ENCODE measurements at regions not wholly inside any gene's neighbourhood (a gene's known extent, or its start where the extent isn't known, plus 50 kb on each side); places are given as distances from the start of the nearest gene placed in this dataset.

DNA sequence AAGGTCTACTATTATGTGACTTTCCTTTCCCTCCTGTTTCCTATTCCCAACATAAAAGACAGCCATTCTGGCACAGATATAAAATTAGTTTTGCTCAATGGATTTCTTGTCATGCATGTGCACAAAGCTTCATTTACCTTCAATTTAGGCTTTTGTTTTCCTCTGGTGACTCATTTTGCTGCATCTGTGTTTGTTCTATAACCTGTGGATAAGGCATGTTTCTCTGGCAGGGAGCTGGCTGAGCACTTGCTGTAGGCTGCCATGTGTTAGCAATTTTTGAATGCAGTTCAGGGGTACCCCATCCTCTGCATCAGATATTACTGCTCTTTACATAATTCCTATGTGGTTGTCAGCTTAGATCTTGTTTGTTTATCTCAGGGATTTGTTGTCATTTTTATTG lies 202.8 kb upstream of the GRID2 start:
- no peaks in the 10 kb centered on the region for H3K4me1 ChIP-seq (ENCODE audit: control insufficient read depth in 4 of 4, insufficient read depth in 4 of 4, low read length in 3 of 4)
- H3K4me3 ChIP-seq (ENCODE audit: low read depth in 1 of 3, low read length in 3 of 3), result no peak overlapping the region
- no peak for DNase-seq (ENCODE audit: low spot score)
- TF ChIP-seq HNF4G (IDR thresholded peaks at IDR 0.05) (no peak), HNF4A (conservative IDR thresholded peaks at IDR 0.05) (no peak), SP1 (IDR thresholded peaks at IDR 0.05) (no peak), RAD21 (IDR thresholded peaks at IDR 0.05) (no peak), EGR1 (IDR thresholded peaks at IDR 0.05; ENCODE audit: low read depth in 2 of 2) (no peak), TAF1 (conservative IDR thresholded peaks at IDR 0.05) (no peak), NR2F2 (IDR thresholded peaks at IDR 0.05) (no peak), YY1 (IDR thresholded peaks at IDR 0.05) (no peak), FOXA1 (IDR thresholded peaks at IDR 0.05) (no peak), GABPA (IDR thresholded peaks at IDR 0.05 in 1 of 2, conservative IDR thresholded peaks at IDR 0.05 in 1 of 2) (no peak), FOXA2 (IDR thresholded peaks at IDR 0.05) (no peak)
- TF ChIP-seq, protein P1, sequence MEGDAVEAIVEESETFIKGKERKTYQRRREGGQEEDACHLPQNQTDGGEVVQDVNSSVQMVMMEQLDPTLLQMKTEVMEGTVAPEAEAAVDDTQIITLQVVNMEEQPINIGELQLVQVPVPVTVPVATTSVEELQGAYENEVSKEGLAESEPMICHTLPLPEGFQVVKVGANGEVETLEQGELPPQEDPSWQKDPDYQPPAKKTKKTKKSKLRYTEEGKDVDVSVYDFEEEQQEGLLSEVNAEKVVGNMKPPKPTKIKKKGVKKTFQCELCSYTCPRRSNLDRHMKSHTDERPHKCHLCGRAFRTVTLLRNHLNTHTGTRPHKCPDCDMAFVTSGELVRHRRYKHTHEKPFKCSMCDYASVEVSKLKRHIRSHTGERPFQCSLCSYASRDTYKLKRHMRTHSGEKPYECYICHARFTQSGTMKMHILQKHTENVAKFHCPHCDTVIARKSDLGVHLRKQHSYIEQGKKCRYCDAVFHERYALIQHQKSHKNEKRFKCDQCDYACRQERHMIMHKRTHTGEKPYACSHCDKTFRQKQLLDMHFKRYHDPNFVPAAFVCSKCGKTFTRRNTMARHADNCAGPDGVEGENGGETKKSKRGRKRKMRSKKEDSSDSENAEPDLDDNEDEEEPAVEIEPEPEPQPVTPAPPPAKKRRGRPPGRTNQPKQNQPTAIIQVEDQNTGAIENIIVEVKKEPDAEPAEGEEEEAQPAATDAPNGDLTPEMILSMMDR (IDR thresholded peaks at IDR 0.05; ENCODE audit: low read depth, low read length, missing input control), result no peak
- TF ChIP-seq, protein P2, sequence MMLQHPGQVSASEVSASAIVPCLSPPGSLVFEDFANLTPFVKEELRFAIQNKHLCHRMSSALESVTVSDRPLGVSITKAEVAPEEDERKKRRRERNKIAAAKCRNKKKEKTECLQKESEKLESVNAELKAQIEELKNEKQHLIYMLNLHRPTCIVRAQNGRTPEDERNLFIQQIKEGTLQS (IDR thresholded peaks at IDR 0.05), result no peak
- TF ChIP-seq, protein P3, sequence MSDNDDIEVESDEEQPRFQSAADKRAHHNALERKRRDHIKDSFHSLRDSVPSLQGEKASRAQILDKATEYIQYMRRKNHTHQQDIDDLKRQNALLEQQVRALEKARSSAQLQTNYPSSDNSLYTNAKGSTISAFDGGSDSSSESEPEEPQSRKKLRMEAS (IDR thresholded peaks at IDR 0.05), result no peak
- no peak overlapping the region for H3K9ac ChIP-seq (ENCODE audit: low read depth in 1 of 2, low read length in 2 of 2)
- H3K36me3 ChIP-seq (ENCODE audit: control insufficient read depth in 4 of 4, insufficient read depth in 3 of 4, low read depth in 1 of 4, low read length in 3 of 4), result no peaks in the 10 kb centered on the region
- no peaks in the 10 kb centered on the region for H3K27me3 ChIP-seq (ENCODE audit: control insufficient read depth in 4 of 4, insufficient read depth in 4 of 4, low read length in 3 of 4)
- no peak overlapping the region for H3K27ac ChIP-seq (ENCODE audit: low read depth in 1 of 2, low read length in 2 of 2)
- H3K9me3 ChIP-seq (ENCODE audit: control insufficient read depth in 4 of 4, low read length in 3 of 4), result no peaks in the 10 kb centered on the region

DNA sequence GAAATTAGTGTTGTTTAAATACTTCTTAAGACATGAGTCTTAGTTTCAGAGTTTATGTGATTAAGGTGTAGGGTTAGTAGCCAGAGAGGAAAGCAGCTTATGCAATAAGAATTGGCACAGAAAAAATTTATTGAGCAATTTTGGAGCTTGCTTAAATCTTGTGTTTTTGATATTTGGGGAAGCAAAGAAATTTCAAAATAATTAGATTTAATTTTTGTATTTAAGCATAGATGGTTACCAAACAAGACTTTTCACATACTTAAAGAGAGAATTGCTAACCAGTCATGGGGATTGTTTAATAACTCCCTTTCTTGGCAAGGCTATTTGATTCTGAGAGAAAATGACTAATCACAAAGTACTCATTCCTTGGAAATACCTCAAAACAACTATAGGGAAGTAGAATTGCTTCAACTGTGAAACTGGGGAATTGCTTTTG lies 202.0 kb upstream of the GRID2 start:
- H3K27me3 ChIP-seq (ENCODE audit: control insufficient read depth in 4 of 4, insufficient read depth in 4 of 4, low read length in 3 of 4), result no peaks in the 10 kb centered on the region
- TF ChIP-seq JUND (IDR thresholded peaks at IDR 0.05) (no peak), TAF1 (conservative IDR thresholded peaks at IDR 0.05) (no peak), GABPA (IDR thresholded peaks at IDR 0.05 in 1 of 2, conservative IDR thresholded peaks at IDR 0.05 in 1 of 2) (no peak), RXRA (IDR thresholded peaks at IDR 0.05) (no peak), HNF4A (conservative IDR thresholded peaks at IDR 0.05) (no peak), SP1 (IDR thresholded peaks at IDR 0.05) (no peak), NR2F2 (IDR thresholded peaks at IDR 0.05) (no peak), EGR1 (IDR thresholded peaks at IDR 0.05; ENCODE audit: low read depth in 2 of 2) (no peak), RAD21 (IDR thresholded peaks at IDR 0.05) (no peak), HNF4G (IDR thresholded peaks at IDR 0.05) (no peak), FOXA1 (IDR thresholded peaks at IDR 0.05) (no peak)
- TF ChIP-seq, protein P1 (IDR thresholded peaks at IDR 0.05; ENCODE audit: low read depth, low read length, missing input control), result no peak
- TF ChIP-seq, protein P3 (IDR thresholded peaks at IDR 0.05), result no peak
- H3K4me3 ChIP-seq (ENCODE audit: low read depth in 1 of 3, low read length in 3 of 3), result no peak overlapping the region
- no peak overlapping the region for H3K27ac ChIP-seq (ENCODE audit: low read depth in 1 of 2, low read length in 2 of 2)
- no peaks in the 10 kb centered on the region for H3K36me3 ChIP-seq (ENCODE audit: control insufficient read depth in 4 of 4, insufficient read depth in 3 of 4, low read depth in 1 of 4, low read length in 3 of 4)
- DNase-seq (ENCODE audit: low spot score), result no peak
- H3K9me3 ChIP-seq (ENCODE audit: control insufficient read depth in 4 of 4, low read length in 3 of 4), result no peaks in the 10 kb centered on the region
- H3K4me1 ChIP-seq (ENCODE audit: control insufficient read depth in 4 of 4, insufficient read depth in 4 of 4, low read length in 3 of 4), result no peaks in the 10 kb centered on the region
- no peak overlapping the region for H3K9ac ChIP-seq (ENCODE audit: low read depth in 1 of 2, low read length in 2 of 2)
